Gastroesophageal sphincter (tissue), 3 donors: ENCODE measurements at regions not wholly inside any gene's neighbourhood (a gene's known extent, or its start where the extent isn't known, plus 50 kb on each side); places are given as distances from the start of the nearest gene placed in this dataset.

Source experiments
- CTCF ChIP-seq, 4 experiments: fragments of 200-600 bp in 2 of 4; fragments of 450-650 bp in 2 of 4; sonication (generic) in 1 of 4; IDR thresholded peaks; one replicate each; pipeline ENCODE4 v1.5.1; 2017 to 2019; ENCODE audit warnings: antibody characterized with exemption in 4 of 4, mild to moderate bottlenecking in 2 of 4, moderate library complexity in 2 of 4
- EP300 ChIP-seq: sonication (generic); formaldehyde crosslinking; IDR thresholded peaks from one replicate; pipeline ENCODE4 v1.6.1; 2017; ENCODE audit warnings: antibody characterized with exemption, mild to moderate bottlenecking
- POLR2A ChIP-seq, 2 donors: fragments of 450-650 bp; IDR thresholded peaks; one replicate each; pipeline ENCODE4 v1.6.1; 2017; ENCODE audit warnings: antibody characterized with exemption in 2 of 2, mild to moderate bottlenecking in 2 of 2, moderate library complexity in 1 of 2
- POLR2AphosphoS5 ChIP-seq: sonication (generic); formaldehyde crosslinking; IDR thresholded peaks from one replicate; pipeline ENCODE4 v1.6.1; 2017; ENCODE audit warnings: antibody characterized with exemption

- TF ChIP-seq EP300 (no peak), CTCF (IDR thresholded peaks at IDR 0.05) (no peak), POLR2A (IDR thresholded peaks at IDR 0.05) (no peak), POLR2AphosphoS5 (no peak)
Observed at GRCh38 chr9:107872457-107873192, 383.1 kb upstream of the KLF4 start.
